IPS DF 4.7 (cell line): ENCODE measurements at regions not wholly inside any gene's neighbourhood (a gene's known extent, or its start where the extent isn't known, plus 50 kb on each side); places are given as distances from the start of the nearest gene placed in this dataset.
"Not testable (repeated sequence)": the region's sequence is repeated elsewhere in the genome, so short reads cannot be mapped to it uniquely, and the experiment has no call there.

Experiments used
- DNase-seq: peaks from one replicate; pipeline ENCODE4 v3.0.0-alpha.2; 2013; ENCODE audit warnings: low spot score; ENCODE audit errors: extremely low read depth

DNA sequence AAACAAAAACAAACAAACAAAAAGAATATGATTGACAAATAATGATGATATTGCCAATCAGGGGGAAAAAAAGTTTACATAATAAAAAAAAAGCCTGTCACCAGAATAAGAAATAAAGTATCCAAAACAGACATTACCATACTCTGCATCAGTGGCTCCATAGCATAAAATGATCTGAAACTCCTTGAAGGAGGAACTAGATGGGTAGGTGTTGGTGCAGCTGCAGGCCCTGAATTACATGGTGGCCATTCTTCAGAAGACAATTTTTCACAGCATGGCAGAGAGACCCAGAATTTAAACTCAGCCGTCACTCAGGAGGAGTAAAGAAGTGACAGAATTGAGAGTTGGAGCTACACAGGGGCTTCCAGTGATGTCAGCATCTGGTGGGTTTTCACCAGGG lies 60.2 kb downstream of the GLUL start:
- DNase-seq = no peak

DNA sequence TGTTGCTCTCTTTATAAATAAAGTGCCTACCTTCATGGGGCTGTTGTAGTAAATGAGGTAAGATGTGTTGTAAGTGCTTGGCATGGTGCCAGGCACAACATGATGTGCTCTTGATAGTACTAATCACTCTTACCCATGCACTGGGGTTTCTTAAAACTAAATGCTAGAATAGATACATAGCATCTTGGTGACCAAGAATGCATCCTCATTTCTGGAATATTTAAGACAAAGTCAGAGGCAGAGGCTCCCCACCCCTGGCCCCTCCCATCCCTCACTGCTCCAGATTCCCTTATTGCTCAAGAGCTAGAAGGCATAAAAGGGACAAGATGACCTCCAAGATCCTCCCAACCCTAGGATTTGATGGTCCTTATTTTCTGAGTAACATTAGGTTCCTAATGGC lies 61.3 kb downstream of the GLUL start:
- no peak for DNase-seq

DNA sequence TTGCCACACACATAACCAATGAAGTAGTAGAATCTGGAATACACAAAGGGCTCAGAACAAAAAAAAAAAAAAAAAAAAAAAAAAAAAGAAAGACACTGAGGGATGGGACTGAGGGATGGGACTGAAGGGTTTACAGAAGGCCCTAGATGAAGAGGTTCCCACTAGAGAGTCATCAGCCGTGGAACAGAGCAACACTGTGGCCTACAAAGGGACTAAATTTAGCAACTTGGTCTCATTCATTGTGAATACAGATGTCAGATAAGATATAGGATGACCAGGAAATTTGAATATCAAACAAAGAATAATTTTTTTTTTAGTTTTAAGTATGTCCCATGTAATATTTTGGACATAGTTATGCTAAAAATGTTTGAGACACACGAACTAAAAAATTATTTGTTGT lies 62.1 kb downstream of the GLUL start:
- no peak for DNase-seq

DNA sequence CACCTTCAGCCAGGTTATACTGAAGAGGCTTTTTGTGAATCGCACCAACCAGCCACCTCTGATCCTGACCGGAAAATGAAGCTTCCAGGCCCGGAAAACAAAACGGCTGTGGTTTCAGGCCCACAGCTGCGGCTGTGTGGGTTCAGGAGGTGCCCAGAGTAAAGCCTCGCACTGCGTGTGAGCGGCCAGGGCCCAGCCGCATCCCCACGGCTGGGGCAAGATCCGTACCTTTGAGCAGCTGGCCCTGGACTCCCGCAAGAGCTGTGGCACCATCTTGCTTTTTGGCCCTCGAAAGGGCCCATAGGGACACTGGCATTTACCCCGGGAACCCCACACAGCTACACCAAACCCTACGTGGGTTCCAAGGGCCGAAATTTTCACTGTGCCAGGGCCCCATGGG lies 63.0 kb downstream of the GLUL start:
- DNase-seq = no peak

DNA sequence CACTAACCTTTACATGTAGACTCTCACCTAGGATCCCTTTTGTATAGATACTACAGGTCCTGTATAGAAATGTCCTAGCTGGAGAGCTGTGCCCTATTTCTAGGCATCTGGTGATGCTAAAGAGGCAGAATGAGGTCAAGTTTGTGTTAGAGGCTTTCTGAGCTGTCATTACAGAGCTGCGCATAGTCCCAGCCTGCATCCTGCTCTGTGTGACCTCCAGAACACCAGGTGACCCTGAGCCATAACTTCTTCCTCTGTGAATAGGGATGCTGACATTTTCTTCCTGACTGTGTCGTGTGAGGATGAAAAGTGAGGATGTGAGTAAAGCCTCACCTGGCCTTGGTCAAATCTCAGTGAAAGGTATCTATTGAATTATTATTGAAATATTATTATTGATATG lies 66.3 kb downstream of the GLUL start:
- no peak for DNase-seq

DNA sequence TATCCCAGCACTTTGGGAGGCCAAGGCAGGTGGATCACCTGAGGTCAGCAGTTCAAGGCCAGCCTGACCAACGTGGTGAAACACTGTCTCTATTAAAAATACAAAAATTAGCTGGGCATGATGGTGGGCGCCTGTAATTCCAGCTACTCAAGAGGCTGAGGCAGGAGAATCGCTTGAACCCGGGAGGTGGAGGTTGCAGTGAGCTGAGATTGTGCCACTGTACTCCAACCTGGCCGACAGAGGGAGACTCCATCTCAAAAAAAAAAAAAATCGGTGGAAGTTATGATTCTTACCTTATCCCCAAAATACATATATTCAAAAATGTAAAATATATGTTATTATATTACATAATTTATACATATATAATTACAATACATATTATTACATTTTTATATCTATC lies 70.1 kb downstream of the GLUL start:
- not testable (repeated sequence) for DNase-seq

DNA sequence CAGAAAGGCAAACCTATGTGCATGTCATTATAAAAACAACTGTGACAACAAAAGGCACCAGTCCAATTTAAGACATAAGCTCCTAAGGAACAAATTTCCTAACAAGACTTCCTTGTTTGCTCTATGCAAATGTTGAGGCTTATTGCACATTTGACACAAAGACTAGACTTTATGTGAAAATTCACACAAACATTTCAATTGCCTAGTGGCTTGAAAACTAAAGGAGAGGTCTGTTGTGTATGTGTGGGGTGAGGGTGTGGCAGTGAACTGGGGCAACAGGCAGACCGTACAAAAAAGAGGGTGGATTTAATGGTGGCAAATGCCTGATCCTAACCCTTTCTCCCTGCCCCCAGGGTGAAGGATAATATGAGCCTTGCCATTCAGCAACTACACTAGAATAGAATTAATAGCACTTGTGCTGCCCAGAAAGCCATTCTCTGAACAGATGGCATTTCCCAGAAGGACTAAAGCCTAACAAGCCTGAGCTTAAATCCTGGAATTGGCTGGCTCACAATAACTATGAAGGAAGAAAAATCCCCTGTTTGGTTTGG lies 73.9 kb downstream of the GLUL start:
- no peak for DNase-seq

DNA sequence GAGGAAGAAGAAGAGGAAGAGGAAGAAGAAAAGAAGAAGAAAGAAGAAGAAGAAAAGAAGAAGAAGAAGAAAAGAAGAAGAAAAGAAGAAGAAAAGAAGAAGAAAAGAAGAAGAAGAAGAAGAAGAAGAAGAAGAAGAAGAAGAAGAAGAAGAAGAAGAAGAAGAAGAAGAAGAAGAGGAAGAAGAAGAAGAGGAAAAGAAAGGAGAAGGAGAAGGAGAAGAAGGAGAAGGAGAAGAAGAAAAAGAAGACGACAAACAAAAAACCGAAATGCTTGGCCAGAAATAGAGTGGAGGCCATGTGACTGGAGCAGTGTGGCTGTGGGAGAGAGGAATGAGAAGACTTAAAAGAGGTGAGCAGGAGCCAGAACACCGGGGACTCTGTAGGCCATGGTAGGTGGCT lies 75.1 kb downstream of the GLUL start:
- not testable (repeated sequence) for DNase-seq

DNA sequence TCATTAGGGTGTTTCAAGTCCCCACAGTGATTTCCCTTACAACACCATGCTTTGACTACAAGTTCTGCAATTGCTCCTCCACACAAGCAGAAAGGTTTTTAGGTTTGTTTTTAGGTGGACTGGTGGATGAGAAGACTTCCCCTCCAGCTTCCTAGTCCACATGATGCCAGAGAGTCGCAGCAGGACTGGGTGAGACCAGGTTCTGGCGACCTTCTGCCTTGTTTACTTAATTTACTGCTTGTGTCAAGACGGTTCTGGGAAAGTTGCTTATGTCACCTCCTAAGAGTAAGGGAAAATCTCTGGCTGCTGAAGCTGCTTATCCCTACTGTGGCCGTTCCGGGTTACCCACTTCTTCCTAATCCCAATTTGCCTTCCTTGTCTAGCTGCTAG lies 76.4 kb downstream of the GLUL start:
- DNase-seq = no peak

DNA sequence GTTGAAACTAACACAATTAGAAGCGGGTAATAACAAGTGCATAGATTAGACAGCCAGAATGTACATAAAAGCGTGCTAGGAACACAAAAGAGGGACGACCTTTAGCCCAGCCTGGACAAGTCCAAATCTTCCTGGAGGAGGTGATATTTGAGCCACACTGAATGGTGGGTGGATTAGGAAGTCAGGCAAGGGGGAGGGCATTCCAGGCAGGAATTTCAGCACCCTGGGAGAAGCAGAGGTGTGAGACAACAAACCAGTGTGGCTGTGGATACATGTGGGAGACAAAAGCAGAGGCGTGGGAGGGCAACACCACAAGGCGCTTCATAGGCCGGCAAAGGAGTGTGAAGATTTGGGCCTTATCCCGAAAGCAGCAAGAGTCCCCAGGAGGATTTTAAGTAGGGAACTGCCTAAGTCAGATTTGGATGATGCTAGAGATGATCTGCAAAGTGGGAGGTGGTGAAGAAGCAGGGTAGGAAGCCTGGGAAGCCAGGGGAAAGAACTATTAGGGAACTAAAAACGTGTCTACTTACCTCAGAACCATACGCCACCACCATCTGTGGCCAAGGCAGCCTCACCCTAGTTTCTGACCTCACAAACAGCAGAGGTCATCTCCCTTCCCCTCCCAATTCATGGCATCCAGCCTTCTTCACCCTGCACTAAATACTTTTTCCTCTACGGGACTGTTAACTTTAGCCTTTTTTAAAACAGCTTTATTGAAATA lies 81.8 kb downstream of the GLUL start:
- no peak for DNase-seq

DNA sequence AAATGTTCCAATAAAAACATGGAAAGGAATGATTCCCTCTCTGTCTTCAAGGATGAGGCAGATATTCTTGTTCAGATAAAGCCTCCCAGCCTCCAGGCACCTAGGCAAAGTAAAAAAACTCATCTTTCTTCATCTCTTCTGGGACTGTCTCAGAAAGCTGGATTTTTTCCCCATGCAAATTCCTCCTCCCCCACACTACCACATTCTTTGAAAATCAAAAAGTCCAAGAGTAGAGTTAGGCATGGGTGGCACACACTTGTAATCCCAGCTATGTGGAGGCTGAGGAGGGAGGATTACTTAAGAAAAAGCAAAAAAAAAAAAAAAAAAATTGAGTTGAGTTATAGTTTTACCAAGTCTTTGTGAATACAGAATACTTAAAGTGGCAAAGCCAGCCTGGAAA lies 82.8 kb downstream of the GLUL start:
- no peak for DNase-seq

DNA sequence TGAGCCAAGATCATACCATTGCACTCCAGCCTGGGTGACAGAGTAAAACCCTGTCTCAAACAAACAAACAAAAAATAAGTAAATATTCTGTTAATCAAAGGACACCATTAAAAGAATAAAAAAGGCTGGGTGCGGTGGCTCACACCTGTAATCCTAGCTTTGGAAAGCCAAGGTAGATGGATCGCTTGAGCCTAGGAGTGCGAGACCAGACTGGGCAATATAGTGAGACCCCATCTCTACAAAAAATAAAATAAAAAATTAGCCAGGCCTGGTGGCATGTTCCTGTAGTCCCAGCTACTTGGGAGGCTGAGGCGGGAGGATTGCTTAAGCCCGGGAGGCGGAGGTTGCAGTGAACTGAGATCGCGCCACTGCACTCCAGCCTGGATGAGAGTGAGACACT lies 84.1 kb downstream of the GLUL start:
- DNase-seq = not testable (repeated sequence)

DNA sequence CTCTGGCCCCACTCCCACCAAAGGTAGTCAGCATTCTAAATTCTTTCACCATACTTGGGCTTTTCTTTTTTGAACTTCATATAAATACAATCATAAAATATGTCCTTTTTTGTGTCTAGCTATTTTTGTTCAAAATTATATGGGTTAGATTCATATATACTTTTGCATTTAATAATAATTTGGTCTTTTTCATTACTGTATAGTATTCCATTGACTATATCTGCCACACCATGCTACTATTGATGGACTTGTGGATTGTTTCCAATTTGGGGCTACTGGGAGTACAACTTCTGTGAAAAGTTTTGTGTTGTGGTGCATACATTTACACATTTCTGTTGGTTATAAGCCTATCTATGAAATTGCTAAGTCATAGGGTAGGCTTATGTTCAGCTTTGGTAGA lies 85.7 kb downstream of the GLUL start:
- no peak for DNase-seq

DNA sequence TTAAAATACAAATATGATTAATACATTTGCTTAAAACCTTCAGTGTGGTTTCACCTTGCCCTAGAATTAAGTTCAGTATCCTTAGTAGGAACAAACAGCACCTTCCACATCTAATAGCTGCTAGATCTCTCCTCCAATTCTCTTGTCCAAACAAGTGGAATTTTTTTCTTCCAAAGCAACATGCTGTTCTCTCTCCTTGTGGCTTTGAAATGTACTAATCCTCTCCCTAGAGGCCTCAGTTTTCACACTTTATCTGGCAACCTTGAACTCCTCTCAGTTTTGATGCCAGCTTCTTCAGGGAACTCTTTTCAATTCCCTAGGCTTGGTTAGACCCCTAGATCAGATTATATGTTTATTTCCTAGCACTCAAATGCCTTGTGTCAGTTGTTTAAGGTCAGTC lies 87.0 kb downstream of the GLUL start:
- DNase-seq = no peak

DNA sequence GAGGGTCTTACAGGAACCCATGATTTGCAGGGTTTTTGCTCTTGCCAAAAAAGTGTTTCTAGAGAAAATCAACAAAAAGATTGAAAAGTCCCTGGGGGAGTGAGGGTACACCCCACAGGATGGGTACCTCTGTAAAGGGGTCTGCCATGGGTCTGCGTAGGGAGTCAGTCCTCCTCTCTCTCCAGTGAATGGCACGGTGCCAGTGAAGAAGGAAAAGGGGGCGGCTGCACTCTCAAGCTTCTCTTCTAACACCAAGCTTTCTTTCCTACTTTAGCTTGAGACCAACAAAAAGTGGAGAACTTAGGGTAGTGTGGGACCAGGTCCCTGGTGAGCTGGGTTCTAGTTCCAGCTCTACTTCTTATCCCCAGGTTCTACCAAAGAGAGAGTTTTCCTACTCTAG lies 87.4 kb downstream of the GLUL start:
- no peak for DNase-seq

DNA sequence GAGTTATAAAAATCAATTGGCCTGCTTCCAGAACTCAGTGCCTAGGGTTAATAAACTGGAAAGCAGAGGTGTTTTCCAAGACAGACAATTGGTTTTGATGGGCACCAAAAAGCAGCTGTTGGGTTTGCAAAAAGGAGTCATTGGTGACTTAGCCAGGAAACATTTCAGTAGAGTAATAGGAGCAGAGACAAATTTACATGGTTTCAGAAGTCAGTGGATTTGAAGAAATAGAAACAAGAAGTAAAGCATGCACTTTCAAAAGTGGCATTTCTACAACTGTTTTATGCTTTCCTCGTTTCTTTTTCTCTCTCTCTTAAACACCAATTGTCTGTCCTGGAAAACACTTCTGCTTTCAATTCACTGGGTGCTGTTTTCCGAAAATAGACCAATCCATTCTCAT lies 87.8 kb downstream of the GLUL start:
- no peak for DNase-seq

DNA sequence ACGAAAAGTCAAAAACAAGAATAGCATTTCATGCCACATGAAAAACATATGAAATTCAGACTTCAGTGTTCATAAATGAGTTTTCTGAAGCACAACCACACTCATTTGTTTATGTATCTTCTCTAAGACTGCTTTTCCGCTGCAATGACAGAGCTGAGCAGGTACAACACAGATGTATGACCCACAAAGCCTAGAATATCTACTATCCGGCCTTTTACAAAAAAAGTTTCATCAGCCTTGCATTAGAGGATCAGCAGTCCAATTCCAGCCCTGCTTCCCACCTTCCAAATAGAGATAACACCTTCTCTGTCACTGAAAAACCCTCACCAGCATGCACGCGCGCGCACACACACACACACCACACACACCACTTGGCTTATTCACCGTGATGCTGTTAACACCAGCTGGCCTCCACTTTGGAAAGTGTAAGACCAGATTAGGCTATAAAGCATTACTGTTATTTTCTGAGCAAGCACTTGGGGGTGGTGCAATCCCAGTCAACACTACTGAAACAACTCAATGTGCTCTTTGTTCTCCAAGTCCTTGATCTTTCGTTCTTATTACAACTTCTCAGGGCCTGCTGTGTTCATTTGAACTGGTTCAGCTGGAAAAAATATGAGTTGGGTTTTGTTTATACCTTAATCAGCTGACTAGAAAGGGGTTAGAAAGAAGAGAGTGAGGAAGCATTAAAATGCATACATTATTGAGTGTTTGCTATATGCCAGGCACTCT lies 90.0 kb downstream of the GLUL start:
- no peak for DNase-seq

DNA sequence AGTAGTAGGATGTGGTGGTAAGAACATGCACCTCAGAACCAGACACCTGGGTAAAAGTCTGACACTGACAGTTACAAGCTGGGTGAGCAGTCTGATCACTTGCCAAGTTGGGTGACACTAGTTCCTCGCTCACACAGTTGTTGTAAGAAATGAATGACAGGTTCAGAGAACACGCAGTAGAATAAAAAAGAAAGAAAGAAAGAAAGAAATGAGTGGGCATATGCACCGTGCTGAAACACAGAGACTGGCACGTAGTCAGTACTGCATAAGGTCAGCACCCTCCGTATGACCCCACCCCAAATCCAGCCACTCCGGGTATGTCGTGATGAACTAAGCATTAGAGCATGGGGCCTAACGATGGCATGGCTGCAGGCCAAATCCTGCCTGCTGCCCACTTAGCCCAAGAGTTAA lies 90.6 kb downstream of the GLUL start:
- no peak for DNase-seq

DNA sequence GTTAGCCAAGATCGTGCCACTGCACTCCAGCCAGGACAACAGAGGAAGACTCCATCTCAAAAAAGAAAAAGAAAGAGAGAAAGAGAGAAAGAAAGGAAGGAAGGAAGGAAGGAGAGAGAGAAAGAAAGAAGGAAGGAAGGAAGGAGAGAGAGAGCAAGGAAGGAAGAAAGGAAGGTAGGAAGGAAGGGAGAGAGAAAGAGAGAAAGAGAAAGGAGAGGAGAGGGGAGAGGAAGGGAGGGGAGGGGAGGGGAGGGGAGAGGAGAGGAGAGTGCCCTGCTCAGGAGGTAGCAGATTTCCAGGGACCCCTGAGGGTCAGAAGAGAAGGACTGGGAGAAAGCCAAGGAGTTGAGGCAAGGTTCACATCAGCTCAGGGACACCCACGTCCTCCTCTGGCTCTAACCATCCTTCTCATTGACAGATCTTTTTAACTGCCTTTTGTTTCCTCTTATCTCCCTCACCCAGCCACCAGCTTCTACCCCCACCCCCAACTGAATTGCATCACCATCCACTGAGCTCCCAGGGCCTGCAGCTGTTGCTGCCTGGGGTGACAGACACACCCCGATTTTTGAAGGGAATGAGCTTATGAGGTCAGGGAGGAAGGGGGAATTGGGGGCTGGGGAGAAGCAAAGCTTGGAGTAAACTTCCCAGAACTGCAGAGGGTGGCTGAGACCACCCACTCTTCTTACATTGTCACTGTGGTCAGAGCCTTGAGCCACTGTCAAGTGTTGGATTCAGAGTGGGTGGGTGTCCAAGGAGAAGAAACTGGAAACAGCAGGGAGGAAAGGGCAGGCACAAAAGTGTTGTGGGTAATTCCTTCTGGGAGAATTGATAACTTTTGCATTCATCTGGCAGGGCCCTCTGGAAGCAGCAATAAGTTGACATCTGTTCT lies 91.6 kb downstream of the GLUL start:
- DNase-seq = no peak

DNA sequence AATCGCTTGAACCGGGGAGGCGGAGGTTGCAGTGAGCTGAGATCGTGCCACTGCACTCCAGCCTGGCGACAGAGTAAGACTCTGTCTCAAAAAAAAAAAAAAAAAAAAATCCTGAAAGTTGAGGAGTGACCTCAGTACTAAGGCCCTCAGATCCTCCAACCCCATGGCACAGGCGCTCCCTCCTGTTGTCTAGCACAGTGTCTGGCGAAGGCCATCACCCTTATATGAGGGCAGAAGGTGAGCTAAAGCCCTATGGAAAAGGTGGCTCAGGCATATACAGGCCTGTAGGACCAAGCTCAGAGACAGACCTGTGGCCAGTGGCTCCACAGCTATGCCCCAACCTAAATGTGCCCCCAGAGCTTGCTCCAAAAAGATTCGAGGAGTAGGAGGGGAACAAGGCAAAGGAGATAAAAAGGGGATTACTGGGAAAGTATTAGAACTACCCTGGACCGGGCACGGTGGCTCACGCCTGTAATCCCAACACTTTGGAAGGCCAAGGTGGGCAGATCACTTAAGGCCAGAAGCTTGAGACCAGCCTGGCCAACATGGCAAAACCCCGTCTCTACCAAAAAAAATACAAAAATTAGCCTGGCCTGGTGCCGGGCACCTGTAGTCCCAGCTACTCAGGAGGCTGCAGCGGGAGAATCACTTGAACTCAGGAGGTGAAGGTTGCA lies 92.4 kb downstream of the GLUL start:
- DNase-seq = not testable (repeated sequence)

DNA sequence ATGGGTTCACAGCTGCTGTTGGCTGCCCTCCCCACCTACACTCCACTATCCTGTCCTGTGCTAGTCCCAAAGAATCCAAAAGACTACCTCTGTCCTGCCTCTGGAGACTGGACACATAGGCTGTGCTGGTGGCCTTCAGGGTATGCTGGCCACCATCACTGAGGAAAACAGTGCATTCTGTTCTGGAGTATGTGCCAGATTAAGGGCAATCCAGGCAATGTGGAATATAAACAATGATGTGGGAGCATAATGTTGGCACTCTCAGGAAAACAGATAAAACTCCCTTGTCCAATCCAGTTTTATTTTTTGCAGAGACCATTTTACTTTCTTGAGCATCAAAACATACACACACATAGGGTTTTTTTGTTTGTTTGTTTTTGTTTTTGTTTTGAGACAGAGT lies 94.3 kb downstream of the GLUL start:
- DNase-seq = no peak
